ENCODE measurements at regions not wholly inside any gene's neighbourhood (a gene's known extent, or its start where the extent isn't known, plus 50 kb on each side); places are given as distances from the start of the nearest gene placed in this dataset.
A peak's percentile ranks its signal among the peaks of the same experiment; 100 is the strongest.
"Not testable (repeated sequence)": the region's sequence is repeated elsewhere in the genome, so short reads cannot be mapped to it uniquely, and the experiment has no call there.

- Histone ChIP-seq H3K4me3 (no peak overlapping the region), H3K27ac (no peak overlapping the region), H3K4me1 (no peaks in the 10 kb centered on the region), H3K27me3 (no peaks in the 10 kb centered on the region), H3K9me3 (no peaks in the 10 kb centered on the region), H3K36me3 (no peaks in the 10 kb centered on the region)
- intact Hi-C loops (cut with DNase I) = no loop called here
- TF ChIP-seq CTCF (IDR thresholded peaks at IDR 0.05) = no peak
- no peak for DNase-seq (ENCODE audit: low spot score in 2 of 2)
Observed at GRCh38 chr10:33913194-33913593, 578.7 kb upstream of the NRP1 start.

GRCh38 chr10:33909476-33909875 lies 575.0 kb upstream of the NRP1 start:
- H3K4me3 ChIP-seq; H3K36me3 ChIP-seq; H3K4me1 ChIP-seq; intact Hi-C loops (cut with DNase I); DNase-seq (ENCODE audit: low spot score in 2 of 2); H3K27ac ChIP-seq; H3K27me3 ChIP-seq; H3K9me3 ChIP-seq: not testable (repeated sequence)

- no peak for DNase-seq (ENCODE audit: low spot score in 2 of 2)
Observed at GRCh38 chr10:33901166-33901565, 566.7 kb upstream of the NRP1 start.

DNA sequence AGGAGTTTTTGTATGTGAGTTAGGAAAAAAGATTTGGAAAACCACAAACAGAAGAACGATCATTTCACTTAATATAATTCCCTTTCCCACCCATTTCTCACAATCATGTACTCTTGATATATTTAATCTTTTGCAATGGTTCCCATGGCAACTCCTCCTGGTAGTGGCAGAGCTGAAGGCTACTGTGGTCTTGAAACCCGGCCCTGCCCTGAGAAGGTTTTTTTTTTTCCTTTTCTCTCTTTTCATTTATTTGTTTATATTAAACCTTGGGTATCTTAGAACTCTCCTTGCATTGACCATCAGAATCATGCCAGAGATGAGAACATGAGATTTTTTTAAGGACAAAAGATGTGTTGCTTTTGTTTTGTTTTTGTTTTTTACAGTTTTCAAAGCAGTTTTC lies 566.1 kb upstream of the NRP1 start:
- H3K9me3 ChIP-seq = no peaks in the 10 kb centered on the region
- intact Hi-C loops (cut with DNase I) = loop anchor here (5.0 kb wide), 1 partner anchor 57 kb away; no protein-coding TSS in a partner anchor
- H3K36me3 ChIP-seq = no peaks in the 10 kb centered on the region
- no peak for TF ChIP-seq CTCF (IDR thresholded peaks at IDR 0.05)
- H3K4me1 ChIP-seq = peaks cover 3 to 8% of the 10 kb centered on the region in 2 donors
- H3K27me3 ChIP-seq = no peaks in the 10 kb centered on the region
- peak overlapping the region in 1 of 2 donors; percentile 44 for H3K27ac ChIP-seq
- H3K4me3 ChIP-seq = no peak overlapping the region
- DNase-seq (ENCODE audit: low spot score in 2 of 2) = no peak

More at GRCh38 chr10:33901166-33901565, 566.7 kb upstream of the NRP1 start:
- peak overlapping the region; percentile 5 to 44 for H3K27ac ChIP-seq
- no peaks in the 10 kb centered on the region for H3K9me3 ChIP-seq
- no peak overlapping the region for H3K4me3 ChIP-seq
- intact Hi-C loops (cut with DNase I) = loop anchor here (5.0 kb wide), 1 partner anchor 56 kb away; no protein-coding TSS in a partner anchor
- no peak for TF ChIP-seq CTCF (IDR thresholded peaks at IDR 0.05)
- no peaks in the 10 kb centered on the region for H3K36me3 ChIP-seq
- no peaks in the 10 kb centered on the region for H3K27me3 ChIP-seq
- H3K4me1 ChIP-seq = peaks cover 3 to 8% of the 10 kb centered on the region in 2 donors

GRCh38 chr10:33899578-33900531 lies 565.4 kb upstream of the NRP1 start:
- H3K36me3 ChIP-seq = no peaks in the 10 kb centered on the region
- no peak for DNase-seq (ENCODE audit: low spot score in 2 of 2)
- no peak overlapping the region for H3K4me3 ChIP-seq
- intact Hi-C loops (cut with DNase I) = loop anchor here (5.0 to 10.0 kb wide), 2 partner anchors 57 to 565 kb away; partner anchors contain the start of gene NRP1
- no peaks in the 10 kb centered on the region for H3K27me3 ChIP-seq
- no peaks in the 10 kb centered on the region for H3K9me3 ChIP-seq
- H3K27ac ChIP-seq = no peak overlapping the region
- no peak for TF ChIP-seq CTCF (IDR thresholded peaks at IDR 0.05)
- peaks cover 3 to 8% of the 10 kb centered on the region in 2 donors for H3K4me1 ChIP-seq

DNA sequence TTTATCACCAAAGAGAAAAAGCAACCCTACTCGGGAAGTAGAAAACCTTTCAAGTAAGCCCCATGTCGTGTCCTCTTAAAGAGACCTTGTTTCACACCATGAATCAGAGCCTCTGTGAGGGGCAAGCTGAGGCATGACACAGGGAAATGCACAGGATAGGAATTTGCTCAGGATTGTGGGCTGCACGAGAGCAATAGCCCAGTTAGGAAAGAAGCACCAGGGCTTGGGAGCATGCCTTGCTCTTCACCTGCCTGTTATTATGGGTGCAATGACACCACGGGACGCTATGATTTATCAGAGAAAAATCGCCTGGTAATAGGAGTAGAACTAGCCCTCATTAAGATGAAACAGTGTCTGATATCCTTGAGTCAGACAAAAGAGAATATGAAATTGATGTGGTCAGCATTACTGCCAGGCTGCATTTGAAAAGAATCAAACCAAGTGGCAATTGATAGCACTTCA lies 562.9 kb upstream of the NRP1 start:
- Histone ChIP-seq H3K9me3 (no peaks in the 10 kb centered on the region), H3K4me3 (no peak overlapping the region), H3K27me3 (no peaks in the 10 kb centered on the region), H3K36me3 (no peaks in the 10 kb centered on the region), H3K4me1 (peaks cover 3 to 13% of the 10 kb centered on the region in 2 donors), H3K27ac (no peak overlapping the region)
- TF ChIP-seq CTCF (IDR thresholded peaks at IDR 0.05) = no peak
- no peak for DNase-seq (ENCODE audit: low spot score in 2 of 2)
- intact Hi-C loops (cut with DNase I) = loop anchor here (10.0 kb wide), 1 partner anchor 563 kb away; the partner anchor contains the start of gene NRP1

All from ascending aorta (tissue), 2 donors.